ENCODE measurements at regions not wholly inside any gene's neighbourhood (a gene's known extent, or its start where the extent isn't known, plus 50 kb on each side); places are given as distances from the start of the nearest gene placed in this dataset.
"Not testable (repeated sequence)": the region's sequence is repeated elsewhere in the genome, so short reads cannot be mapped to it uniquely, and the experiment has no call there.

DNA sequence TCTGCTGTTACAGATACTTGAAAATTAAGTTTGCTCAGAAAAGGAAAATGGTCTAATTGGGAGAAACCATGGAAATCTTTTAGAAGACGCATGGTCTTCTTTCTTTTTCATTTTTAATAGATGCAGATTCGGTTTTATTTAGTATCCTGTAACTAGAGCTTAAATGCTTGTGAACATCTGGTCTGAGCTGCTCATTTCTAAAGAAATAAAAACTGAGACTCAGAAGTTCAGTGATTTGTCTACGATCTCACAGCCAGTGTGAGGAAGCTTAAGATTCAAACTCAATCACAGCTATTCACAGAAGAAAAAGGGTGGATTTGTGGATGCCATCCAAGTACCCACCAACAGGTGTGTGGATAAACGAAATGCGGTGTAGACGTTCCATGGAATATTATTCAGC is 80.0 kb upstream of the TIAM1 start:
- peak overlapping the region; percentile 15 for H3K27ac Mint-ChIP-seq
- TF ChIP-seq, protein P1, sequence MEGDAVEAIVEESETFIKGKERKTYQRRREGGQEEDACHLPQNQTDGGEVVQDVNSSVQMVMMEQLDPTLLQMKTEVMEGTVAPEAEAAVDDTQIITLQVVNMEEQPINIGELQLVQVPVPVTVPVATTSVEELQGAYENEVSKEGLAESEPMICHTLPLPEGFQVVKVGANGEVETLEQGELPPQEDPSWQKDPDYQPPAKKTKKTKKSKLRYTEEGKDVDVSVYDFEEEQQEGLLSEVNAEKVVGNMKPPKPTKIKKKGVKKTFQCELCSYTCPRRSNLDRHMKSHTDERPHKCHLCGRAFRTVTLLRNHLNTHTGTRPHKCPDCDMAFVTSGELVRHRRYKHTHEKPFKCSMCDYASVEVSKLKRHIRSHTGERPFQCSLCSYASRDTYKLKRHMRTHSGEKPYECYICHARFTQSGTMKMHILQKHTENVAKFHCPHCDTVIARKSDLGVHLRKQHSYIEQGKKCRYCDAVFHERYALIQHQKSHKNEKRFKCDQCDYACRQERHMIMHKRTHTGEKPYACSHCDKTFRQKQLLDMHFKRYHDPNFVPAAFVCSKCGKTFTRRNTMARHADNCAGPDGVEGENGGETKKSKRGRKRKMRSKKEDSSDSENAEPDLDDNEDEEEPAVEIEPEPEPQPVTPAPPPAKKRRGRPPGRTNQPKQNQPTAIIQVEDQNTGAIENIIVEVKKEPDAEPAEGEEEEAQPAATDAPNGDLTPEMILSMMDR (conservative IDR thresholded peaks at IDR 0.05): no peak
- H3K4me3 Mint-ChIP-seq: no peak overlapping the region
- H3K4me1 Mint-ChIP-seq (ENCODE audit: unreplicated experiment): peaks cover 8% of the 10 kb centered on the region
- no peaks in the 10 kb centered on the region for H3K9me3 Mint-ChIP-seq
- H3K27me3 Mint-ChIP-seq: no peaks in the 10 kb centered on the region
- DNase-seq (ENCODE audit: extremely low spot score, unreplicated experiment): no peak
- H3K36me3 Mint-ChIP-seq: peaks cover under 1% of the 10 kb centered on the region

DNA sequence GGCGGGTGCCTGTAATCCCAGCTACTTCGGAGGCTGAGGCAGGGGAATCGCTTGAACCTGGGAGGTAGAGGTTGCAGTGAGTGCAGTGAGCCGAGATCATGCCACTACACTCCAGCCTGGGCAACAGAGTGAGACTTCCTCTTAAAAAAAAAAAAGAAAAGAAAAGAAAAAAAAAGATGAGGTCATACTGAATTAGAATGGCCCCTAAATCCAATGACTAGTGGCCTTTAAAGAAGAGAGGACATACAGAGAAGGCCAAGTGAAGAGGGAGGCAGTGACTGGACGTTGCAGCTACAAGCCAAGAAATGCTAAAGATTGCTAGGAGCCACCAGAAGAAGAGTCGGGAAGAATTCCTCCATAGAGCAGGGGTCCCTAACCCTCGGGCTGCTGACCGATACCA is 76.9 kb upstream of the TIAM1 start:
- TF ChIP-seq, protein P1 (conservative IDR thresholded peaks at IDR 0.05): no peak
- Mint-ChIP-seq H3K27me3 (no peaks in the 10 kb centered on the region), H3K4me1 (ENCODE audit: unreplicated experiment) (peaks cover 8% of the 10 kb centered on the region), H3K36me3 (no peaks in the 10 kb centered on the region), H3K27ac (no peak overlapping the region), H3K9me3 (no peaks in the 10 kb centered on the region), H3K4me3 (no peak overlapping the region)
- no peak for DNase-seq (ENCODE audit: extremely low spot score, unreplicated experiment)

DNA sequence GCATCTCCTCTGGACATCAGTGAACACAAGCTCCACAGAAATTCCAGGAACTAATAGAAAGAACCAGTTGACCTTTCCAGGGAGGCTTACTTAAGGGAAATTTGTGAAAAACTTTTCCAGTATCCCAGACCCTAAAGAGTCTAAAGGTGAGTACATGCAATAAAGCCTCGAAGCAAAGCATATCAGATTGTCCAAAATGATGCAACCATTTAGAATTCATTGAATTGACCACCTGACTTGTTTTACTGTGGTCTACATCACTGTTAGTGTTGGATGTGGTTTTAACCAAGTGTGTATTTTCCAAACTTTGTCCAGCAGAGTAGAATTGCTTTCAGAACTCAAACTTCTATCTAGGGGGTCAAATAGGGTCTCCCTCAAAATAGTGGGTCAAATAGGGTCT is 76.3 kb upstream of the TIAM1 start:
- H3K4me1 Mint-ChIP-seq (ENCODE audit: unreplicated experiment): peaks cover 8% of the 10 kb centered on the region
- TF ChIP-seq, protein P1 (conservative IDR thresholded peaks at IDR 0.05): no peak
- no peak overlapping the region for H3K27ac Mint-ChIP-seq
- no peaks in the 10 kb centered on the region for H3K9me3 Mint-ChIP-seq
- peaks cover 2% of the 10 kb centered on the region for H3K36me3 Mint-ChIP-seq
- H3K4me3 Mint-ChIP-seq: no peak overlapping the region
- DNase-seq (ENCODE audit: extremely low spot score, unreplicated experiment): no peak
- H3K27me3 Mint-ChIP-seq: no peaks in the 10 kb centered on the region

DNA sequence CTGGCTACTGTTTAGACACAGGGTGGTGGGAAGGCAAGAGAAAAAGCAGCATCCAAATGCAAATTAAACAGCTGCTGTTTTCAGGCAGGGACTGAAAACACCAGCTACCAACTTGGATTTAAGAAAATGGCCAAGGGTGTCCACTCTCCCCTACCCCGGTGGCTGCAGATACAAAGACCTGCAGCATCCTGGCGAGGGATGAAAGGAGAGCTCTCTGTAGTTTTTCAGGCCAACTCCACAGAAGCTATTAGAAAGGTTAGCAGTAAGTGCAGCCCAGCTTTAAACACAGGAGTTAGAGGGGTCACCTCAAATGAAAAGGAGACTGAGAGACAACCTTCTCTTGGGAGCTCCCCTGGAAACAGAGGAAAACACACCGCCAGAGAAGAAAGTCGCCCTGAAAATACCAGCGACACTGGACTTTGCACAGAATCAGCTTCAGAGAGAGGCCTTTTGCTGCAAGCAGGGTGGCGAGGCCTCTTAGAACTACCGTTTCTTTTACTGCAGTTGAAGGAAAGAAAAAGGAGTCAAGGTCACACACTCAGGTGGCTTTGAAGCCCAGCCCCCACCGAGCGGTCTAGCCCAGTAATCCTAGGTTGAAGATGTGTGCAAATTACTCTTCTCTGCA is 74.4 kb upstream of the TIAM1 start:
- no peak for DNase-seq (ENCODE audit: extremely low spot score, unreplicated experiment)
- H3K36me3 Mint-ChIP-seq: peaks cover 3% of the 10 kb centered on the region
- TF ChIP-seq, protein P1 (conservative IDR thresholded peaks at IDR 0.05): no peak
- H3K27ac Mint-ChIP-seq: no peak overlapping the region
- no peak overlapping the region for H3K4me3 Mint-ChIP-seq
- no peaks in the 10 kb centered on the region for H3K27me3 Mint-ChIP-seq
- H3K4me1 Mint-ChIP-seq (ENCODE audit: unreplicated experiment): no peaks in the 10 kb centered on the region
- no peaks in the 10 kb centered on the region for H3K9me3 Mint-ChIP-seq

DNA sequence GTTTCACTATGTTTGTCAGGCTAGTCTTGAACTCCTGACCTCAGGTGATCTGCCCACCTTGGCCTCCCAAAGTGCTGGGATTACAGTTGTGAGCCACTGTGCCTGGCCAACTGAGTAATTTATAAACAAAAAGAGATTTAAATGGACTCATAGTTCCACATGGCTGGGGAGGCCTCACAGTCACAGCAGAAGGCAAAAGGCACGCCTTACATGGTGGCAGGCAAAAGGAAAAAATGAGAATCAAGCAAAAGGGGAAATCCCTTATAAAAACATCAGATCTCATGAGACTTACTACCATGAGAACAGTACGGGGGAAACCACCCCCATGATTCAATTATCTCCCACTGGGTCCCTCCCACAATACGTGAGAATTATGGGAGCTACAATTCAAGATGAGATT is 73.2 kb upstream of the TIAM1 start:
- H3K36me3 Mint-ChIP-seq; H3K4me3 Mint-ChIP-seq; H3K27me3 Mint-ChIP-seq; H3K27ac Mint-ChIP-seq; H3K9me3 Mint-ChIP-seq; DNase-seq (ENCODE audit: extremely low spot score, unreplicated experiment); H3K4me1 Mint-ChIP-seq (ENCODE audit: unreplicated experiment): not testable (repeated sequence)

DNA sequence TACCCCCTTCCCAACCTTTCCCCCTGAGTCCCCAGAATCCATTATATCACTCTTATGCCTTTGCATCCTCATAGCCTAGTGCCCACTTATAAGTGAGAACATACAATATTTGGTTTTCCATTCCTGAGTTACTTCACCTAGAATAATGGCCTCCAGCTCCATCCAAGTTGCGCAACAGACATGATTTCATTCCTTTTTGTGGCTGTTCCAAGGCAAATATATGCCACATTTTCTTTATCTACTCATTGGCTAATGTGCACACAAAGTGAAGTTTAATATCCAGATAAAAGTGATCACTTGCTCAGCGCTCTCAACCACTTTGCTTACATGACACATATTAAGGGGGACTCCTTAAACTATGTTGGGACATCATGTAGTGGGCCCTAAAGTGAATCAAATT is 72.4 kb upstream of the TIAM1 start:
- no peak for DNase-seq (ENCODE audit: extremely low spot score, unreplicated experiment)
- H3K9me3 Mint-ChIP-seq: no peaks in the 10 kb centered on the region
- no peak overlapping the region for H3K27ac Mint-ChIP-seq
- no peak overlapping the region for H3K4me3 Mint-ChIP-seq
- TF ChIP-seq, protein P1 (conservative IDR thresholded peaks at IDR 0.05): no peak
- H3K27me3 Mint-ChIP-seq: no peaks in the 10 kb centered on the region
- H3K36me3 Mint-ChIP-seq: peaks cover 3% of the 10 kb centered on the region
- H3K4me1 Mint-ChIP-seq (ENCODE audit: unreplicated experiment): no peaks in the 10 kb centered on the region

Measured in type B pancreatic cell (in vitro differentiated cells).